Heart left ventricle (tissue), 16 donors: ENCODE measurements at regions not wholly inside any gene's neighbourhood (a gene's known extent, or its start where the extent isn't known, plus 50 kb on each side); places are given as distances from the start of the nearest gene placed in this dataset.

Experiments used
- ATAC-seq, 4 donors: fragments of 200-7000 bp; cut with Tn5 transposase; one replicate each; pipeline ENCODE4 v1.9.1; 2020 to 2022; ENCODE audit warnings: moderate library complexity in 4 of 4, mild to moderate bottlenecking in 3 of 4, moderate number of reproducible peaks in 1 of 4
- DNase-seq, 5 donors: peaks; one replicate each; pipeline ENCODE4 v3.0.0-alpha.2; 2020
- H3K27ac ChIP-seq, 12 donors: fragments of 200-600 bp; sonication (generic) in 4 of 12; one replicate each; pipeline versions ENCODE4 v1.5.0 to v1.8.0; 2016 to 2022; ENCODE audit warnings: mild to moderate bottlenecking in 2 of 12
- H3K27me3 ChIP-seq, 9 donors: fragments of 200-600 bp; sonication (generic) in 2 of 9; one replicate each; pipeline versions ENCODE4 v1.5.1 to v1.8.0; 2016 to 2022; ENCODE audit warnings: mild to moderate bottlenecking in 3 of 9
- H3K36me3 ChIP-seq, 9 donors: fragments of 200-600 bp; sonication (generic) in 2 of 9; one replicate each; pipeline versions ENCODE4 v1.5.0 to v1.8.0; 2018 to 2022; ENCODE audit warnings: mild to moderate bottlenecking in 2 of 9
- H3K4me1 ChIP-seq, 12 donors: fragments of 200-600 bp; sonication (generic) in 4 of 12; one replicate each; pipeline versions ENCODE4 v1.5.0 to v1.8.0; 2016 to 2022; ENCODE audit warnings: mild to moderate bottlenecking in 3 of 12
- H3K4me3 ChIP-seq, 12 donors: fragments of 200-600 bp; sonication (generic) in 4 of 12; one replicate each; pipeline versions ENCODE4 v1.5.0 to v1.8.0; 2017 to 2022; ENCODE audit warnings: mild to moderate bottlenecking in 9 of 12, moderate library complexity in 4 of 12
- H3K9me3 ChIP-seq, 12 donors: fragments of 200-600 bp; sonication (generic) in 4 of 12; one replicate each; pipeline versions ENCODE4 v1.5.0 to v1.8.0; 2016 to 2022; ENCODE audit warnings: mild to moderate bottlenecking in 1 of 12
- CTCF ChIP-seq, 12 donors: fragments of 200-600 bp; sonication (generic) in 4 of 12; IDR thresholded peaks; one replicate each; pipeline versions ENCODE4 v1.5.0 to v1.8.0; 2018 to 2022; ENCODE audit warnings: antibody characterized with exemption in 12 of 12, mild to moderate bottlenecking in 5 of 12
- POLR2A ChIP-seq, 2 donors: fragments of 450-650 bp; IDR thresholded peaks; one replicate each; pipeline ENCODE4 v1.6.1; 2017; ENCODE audit warnings: antibody characterized with exemption in 2 of 2, mild to moderate bottlenecking in 2 of 2, moderate library complexity in 2 of 2
- WGBS, 4 donors: extraction: QIAGEN DNeasy Blood & Tissue Kit in 2 of 4; methylation state at CpG; one replicate each; pipeline versions ENCODE4 v1.1.5 to v1.1.7; 2013 to 2018; 5-methylcytosine and 5-hydroxymethylcytosine counted together
- intact Hi-C, 10 donors: fragments of 100-400 bp; cut with DNase I; formaldehyde crosslinking; loops; one replicate each; pipeline versions ENCODE4 v1.11.1 to v1.14.2; 2022
- donor health status: ischemic (EF 13 %, LVEDD 7.1; RV severe dilation, severe dysfunction).
- donor health status: healthy with polysubstance abuse.
- donor health status: DM: no; HTN: yes; CAD: no.
- donor health status: DM: no; HTN: no; CAD: no.
- donor health status: ischemic (EF 25% LVEDD 6.9; RV normal size, moderate dysfunction).
- donor health status: ischemic (EF 25% LVEDD 5.7; RV mildly dilated, moderate dysfunction).
- donor health status: healthy.
- donor health status: DM: yes; HTN: yes; CAD: no.
- donor health status: ischemic (EF 35%, LVEDD 5.7; RV mildly dilated, moderate dysfunction).
- donor health status: nonischemic (EF 11% LVEDD 7.7; RV severe dilation, severe dysfunction).
- donor health status: DM: yes; HTN: yes; CAD: no.
- donor health status: PGD.
- donor health status: ischemic (EF 29% LVEDD 5.4; RV normal size, mild dysfunction).
- donor health status: nonischemic (EF 23%, LVEDD 6.1; RV moderate dilation, normal function).

- TF ChIP-seq CTCF (IDR thresholded peaks at IDR 0.05) (no peak), POLR2A (IDR thresholded peaks at IDR 0.05) (no peak)
- WGBS, 4 donors: 63 to 71% (median 66%) methylated on average over 10 of the region's 10 CpGs
Observed at GRCh38 chr1:29452463-29453230, 216.3 kb downstream of the PTPRU start.

GRCh38 chr1:29451368-29451892 lies 215.1 kb downstream of the PTPRU start:
- TF ChIP-seq POLR2A (IDR thresholded peaks at IDR 0.05) (no peak), CTCF (IDR thresholded peaks at IDR 0.05) (no peak)
- no peak overlapping the region for H3K4me3 ChIP-seq
- no peaks in the 10 kb centered on the region for H3K36me3 ChIP-seq
- H3K9me3 ChIP-seq: no peaks in the 10 kb centered on the region
- ATAC-seq (no peak), DNase-seq (no peak)
- intact Hi-C loops: loop anchor here in 6 of 10 donors (5.0 to 10.0 kb wide), 5 partner anchors 63 to 214 kb away; partner anchors contain the start of gene PTPRU (in 1 of the 6)
- H3K27ac ChIP-seq: no peak overlapping the region
- no peaks in the 10 kb centered on the region for H3K4me1 ChIP-seq
- peaks cover 0 to 26% (median 0%) of the 10 kb centered on the region in 9 donors for H3K27me3 ChIP-seq
- WGBS, 4 donors: 66 to 77% (median 72%) methylated on average over 11 to 16 of the region's 16 CpGs

More at GRCh38 chr1:29452463-29453230, 216.3 kb downstream of the PTPRU start:
- Histone ChIP-seq H3K4me1 (no peaks in the 10 kb centered on the region), H3K27me3 (peaks cover 0 to 24% (median 0%) of the 10 kb centered on the region in 9 donors), H3K4me3 (no peak overlapping the region), H3K36me3 (no peaks in the 10 kb centered on the region), H3K27ac (no peak overlapping the region), H3K9me3 (no peaks in the 10 kb centered on the region)
- ATAC-seq (peak in 1 of 4 donors; percentile 9), DNase-seq (no peak)
- intact Hi-C loops: loop anchor here in 6 of 10 donors (5.0 to 10.0 kb wide), 5 partner anchors 62 to 215 kb away; partner anchors contain the start of gene PTPRU (in 1 of the 6)

- no peak for DNase-seq
- H3K4me1 ChIP-seq: no peaks in the 10 kb centered on the region
- intact Hi-C loops: loop anchor here in 6 of 10 donors (5.0 to 10.0 kb wide), 5 partner anchors 64 to 213 kb away; partner anchors contain the start of gene PTPRU (in 1 of the 6)
- H3K36me3 ChIP-seq: no peaks in the 10 kb centered on the region
- no peak for TF ChIP-seq CTCF (IDR thresholded peaks at IDR 0.05)
- TF ChIP-seq POLR2A (IDR thresholded peaks at IDR 0.05): no peak
- H3K4me3 ChIP-seq: no peak overlapping the region
- no peaks in the 10 kb centered on the region for H3K9me3 ChIP-seq
- H3K27me3 ChIP-seq: peaks cover 0 to 28% (median 4%) of the 10 kb centered on the region in 9 donors
- WGBS, 4 donors: 71 to 75% (median 72%) methylated on average over 10 of the region's 10 CpGs
- ATAC-seq: no peak
- H3K27ac ChIP-seq: no peak overlapping the region
Observed at GRCh38 chr1:29450591-29450990, 214.3 kb downstream of the PTPRU start.

GRCh38 chr1:29448456-29449235 lies 212.3 kb downstream of the PTPRU start:
- Histone ChIP-seq H3K4me1 (no peaks in the 10 kb centered on the region), H3K4me3 (no peak overlapping the region), H3K27me3 (peaks cover 0 to 45% (median 9%) of the 10 kb centered on the region in 9 donors), H3K36me3 (no peaks in the 10 kb centered on the region), H3K9me3 (no peaks in the 10 kb centered on the region), H3K27ac (no peak overlapping the region)
- 79 to 87% (median 80%) methylated on average over 10 to 16 of the region's 16 CpGs for WGBS, 4 donors
- intact Hi-C loops: no loop called here
- TF ChIP-seq POLR2A (IDR thresholded peaks at IDR 0.05) (no peak), CTCF (IDR thresholded peaks at IDR 0.05) (no peak)
- DNase-seq (no peak), ATAC-seq (no peak)
